HPDE6-E6E7 (cell line): ENCODE measurements at regions not wholly inside any gene's neighbourhood (a gene's known extent, or its start where the extent isn't known, plus 50 kb on each side); places are given as distances from the start of the nearest gene placed in this dataset.

ENCODE experiments used
- DNase-seq: peaks from one replicate; pipeline ENCODE4 v3.0.0; 2011; ENCODE audit warnings: missing footprints; ENCODE audit errors: extremely low spot score

GRCh38 chr2:65537651-65538385, 105.4 kb upstream of the SPRED2 start:
- DNase-seq, result no peak

GRCh38 chr2:65536596-65536995, 104.2 kb upstream of the SPRED2 start:
- no peak for DNase-seq

- DNase-seq, result no peak
Measured at GRCh38 chr2:65532937-65533336, 100.5 kb upstream of the SPRED2 start.

- DNase-seq, result no peak
Measured at GRCh38 chr2:65532326-65532725, 99.9 kb upstream of the SPRED2 start.

- DNase-seq, result no peak
Measured at GRCh38 chr2:65530547-65531320, 98.3 kb upstream of the SPRED2 start.

- no peak for DNase-seq
Measured at GRCh38 chr2:65529419-65529818, 97.0 kb upstream of the SPRED2 start.

GRCh38 chr2:65528241-65528574, 95.8 kb upstream of the SPRED2 start:
- DNase-seq, result no peak

- no peak for DNase-seq
Measured at GRCh38 chr2:65527451-65528240, 95.2 kb upstream of the SPRED2 start.

- DNase-seq, result no peak
Measured at GRCh38 chr2:65525616-65526231, 93.3 kb upstream of the SPRED2 start.

- no peak for DNase-seq
Measured at GRCh38 chr2:65522922-65523321, 90.5 kb upstream of the SPRED2 start.

- no peak for DNase-seq
Measured at GRCh38 chr2:65518751-65519150, 86.4 kb upstream of the SPRED2 start.

- DNase-seq, result no peak
Measured at GRCh38 chr2:65514555-65515195, 82.3 kb upstream of the SPRED2 start.

- DNase-seq, result no peak
Measured at GRCh38 chr2:65512783-65513182, 80.4 kb upstream of the SPRED2 start.

GRCh38 chr2:65511306-65511705, 78.9 kb upstream of the SPRED2 start:
- DNase-seq, result no peak

GRCh38 chr2:65508225-65508624, 75.8 kb upstream of the SPRED2 start:
- no peak for DNase-seq

GRCh38 chr2:65507102-65508069, 75.0 kb upstream of the SPRED2 start:
- no peak for DNase-seq

GRCh38 chr2:65504814-65505697, 72.7 kb upstream of the SPRED2 start:
- DNase-seq, result peak; percentile 45

- DNase-seq, result no peak
Measured at GRCh38 chr2:65504201-65504600, 71.8 kb upstream of the SPRED2 start.

- DNase-seq, result no peak
Measured at GRCh38 chr2:65503746-65504145, 71.3 kb upstream of the SPRED2 start.
